GM12878 (cell line): ENCODE measurements at regions not wholly inside any gene's neighbourhood (a gene's known extent, or its start where the extent isn't known, plus 50 kb on each side); places are given as distances from the start of the nearest gene placed in this dataset.

Source experiments
- ATAC-seq: fragments of 200-7000 bp; cut with Tn5 transposase; 3 replicates; pipeline ENCODE4 v1.9.1; 2020; ENCODE audit warnings: mild to moderate bottlenecking, moderate library complexity
- BruUV-seq: library from RNA; stranded (reverse); fragments of 400-500 nt; replicated peaks from 2 replicates; lab custom pipeline; 2021; lab: Mats Ljungman, UMichigan
- CTCF ChIA-PET: fragments of 300-600 bp; sonication (Branson Sonifier 250); formaldehyde crosslinking; extraction: SDS; loops from one replicate; lab custom pipeline; 2021; ENCODE audit warnings: inconsistent platforms; lab: Yijun Ruan, JAX
- POLR2A ChIA-PET: fragments of 350-600 bp; formaldehyde crosslinking; extraction: SDS; loops from one replicate; lab custom pipeline; 2021; ENCODE audit warnings: inconsistent platforms; lab: Charles Lee
- RAD21 ChIA-PET: fragments of 300-600 bp; sonication (Branson Sonifier 250); formaldehyde crosslinking; loops from one replicate; lab custom pipeline; 2023; ENCODE audit warnings: antibody characterized with exemption; ENCODE audit not compliant: unreplicated experiment; lab: Charles Lee
- SMC1A ChIA-PET: fragments of 300-600 bp; sonication (Branson Sonifier 250); formaldehyde crosslinking; loops from one replicate; lab custom pipeline; 2023; ENCODE audit not compliant: unreplicated experiment, uncharacterized antibody; lab: Charles Lee
- DNase-seq: peaks from one replicate; pipeline ENCODE4 v3.0.0-alpha.2; 2011; ENCODE audit warnings: low read depth, low spot score
- FAIRE-seq: peaks from 3 replicates; lab custom pipeline; 2011; peaks lifted over from hg19 to GRCh38; lab: Jason Lieb, UNC
- H2AFZ ChIP-seq: 2 replicates; pipeline ENCODE4 v1.6.0; 2011; ENCODE audit warnings: low read depth, low read length, control low read depth; ENCODE audit not compliant: control insufficient read depth
- H3K27ac ChIP-seq: 2 replicates; pipeline ENCODE4 v1.5.1; 2011; ENCODE audit warnings: control low read depth; ENCODE audit not compliant: control insufficient read depth, insufficient read depth
- H3K27me3 ChIP-seq, 2 experiments: replicated peaks in 1 of 2; 2 replicates each; pipeline versions ENCODE4 v1.6.0 to v1.6.1; 2011; ENCODE audit warnings: low read length in 1 of 2; ENCODE audit not compliant: control insufficient read depth in 2 of 2, insufficient read depth in 2 of 2
- H3K36me3 ChIP-seq, 2 experiments: 2 replicates each; pipeline ENCODE4 v1.5.1; 2011; ENCODE audit warnings: low read length in 1 of 2; ENCODE audit not compliant: control insufficient read depth in 2 of 2, insufficient read depth in 2 of 2
- H3K4me1 ChIP-seq: 2 replicates; pipeline ENCODE4 v1.6.1; 2011; ENCODE audit warnings: mild to moderate bottlenecking, low read length, moderate library complexity, mixed read lengths; ENCODE audit not compliant: control insufficient read depth, insufficient read depth
- H3K4me2 ChIP-seq: 2 replicates; pipeline ENCODE4 v1.6.0; 2011; ENCODE audit warnings: control low read depth; ENCODE audit not compliant: control insufficient read depth, insufficient read depth
- H3K4me3 ChIP-seq: fragments of 200-600 bp; sonication (generic); 2 replicates; pipeline ENCODE4 v1.5.1; 2016
- H3K79me2 ChIP-seq: 2 replicates; pipeline ENCODE4 v1.6.0; 2011; ENCODE audit warnings: low read length; ENCODE audit not compliant: control insufficient read depth, insufficient read depth
- H3K9ac ChIP-seq: 2 replicates; pipeline ENCODE4 v1.8.0; 2011; ENCODE audit warnings: low read length, control low read depth, mixed read lengths; ENCODE audit not compliant: control insufficient read depth, insufficient read depth
- H3K9me3 ChIP-seq: replicated peaks from 3 replicates; pipeline ENCODE4 v1.5.1; 2011; ENCODE audit warnings: mild to moderate bottlenecking, low read length; ENCODE audit not compliant: control insufficient read depth, insufficient read depth
- H4K20me1 ChIP-seq: 2 replicates; pipeline ENCODE4 v1.6.0; 2011; ENCODE audit not compliant: control insufficient read depth, insufficient read depth
- ATF2 ChIP-seq: IDR thresholded peaks from 2 replicates; pipeline ENCODE4 v1.6.1; 2012; ENCODE audit warnings: low read length, inconsistent platforms
- EGR1 ChIP-seq, 2 experiments: IDR thresholded peaks; 1 replicate in 1 of 2; 2 replicates in 1 of 2; pipeline ENCODE4 v1.6.1; 2011 to 2012; ENCODE audit warnings: low read depth in 2 of 2, low read length in 2 of 2, borderline replicate concordance in 1 of 2, mild to moderate bottlenecking in 1 of 2, moderate library complexity in 1 of 2
- HDAC2 ChIP-seq: fragments of 200-600 bp; sonication (generic); IDR thresholded peaks from 2 replicates; pipeline ENCODE4 v1.6.1; 2017
- MTA2 ChIP-seq: fragments of 450-650 bp; IDR thresholded peaks from 2 replicates; pipeline ENCODE4 v1.6.1; 2016; ENCODE audit warnings: low read depth, mild to moderate bottlenecking, moderate library complexity
- POLR2AphosphoS5 ChIP-seq: IDR thresholded peaks from 2 replicates; pipeline ENCODE4 v1.6.1; 2011; ENCODE audit warnings: mild to moderate bottlenecking, low read length, inconsistent platforms
- TAF1 ChIP-seq: IDR thresholded peaks from 2 replicates; pipeline ENCODE4 v1.6.1; 2011; ENCODE audit warnings: mild to moderate bottlenecking, low read depth, low read length, borderline replicate concordance
- ZNF217 ChIP-seq: fragments of 450-650 bp; IDR thresholded peaks from 2 replicates; pipeline ENCODE4 v1.6.1; 2017; ENCODE audit warnings: antibody characterized with exemption, mild to moderate bottlenecking
- WGBS: methylation state at CpG from one replicate; pipeline ENCODE4 v1.1.6; 2016; ENCODE audit warnings: low lambda C conversion rate; ENCODE audit not compliant: insufficient replicate concordance, insufficient coverage; ENCODE audit errors: missing lambda C conversion rate; 5-methylcytosine and 5-hydroxymethylcytosine counted together
- in situ Hi-C: fragments of 300-500 bp; cut with MboI; formaldehyde crosslinking; loops from 9 replicates; pipeline ENCODE4 v1.14.3; 2018; ENCODE audit warnings: mixed read lengths
- intact Hi-C: fragments of 100-400 bp; cut with micrococcal nuclease; formaldehyde crosslinking; loops from one replicate; pipeline ENCODE4 v1.14.2; 2022; ENCODE audit not compliant: unreplicated experiment

GRCh38 chr1:189701606-189702005, 776.1 kb downstream of the BRINP3 start:
- no peak overlapping the region for H3K4me2 ChIP-seq
- H3K4me3 ChIP-seq: no peak overlapping the region
- no peak overlapping the region for H3K9ac ChIP-seq
- intact Hi-C loops (no loop called here), in situ Hi-C loops (no loop called here)
- no peaks in the 10 kb centered on the region for H3K4me1 ChIP-seq
- H3K79me2 ChIP-seq: no peaks in the 10 kb centered on the region
- ChIA-PET CTCF (no interaction called here), RAD21 (no interaction called here), SMC1A (no interaction called here), POLR2A (no interaction called here)
- no peaks in the 10 kb centered on the region for H3K27me3 ChIP-seq
- H4K20me1 ChIP-seq: no peaks in the 10 kb centered on the region
- H3K9me3 ChIP-seq: no peaks in the 10 kb centered on the region
- no peak for ATAC-seq
- BruUV-seq: no TSS peak
- no peak for DNase-seq
- FAIRE-seq: no peak
- no peak overlapping the region for H2AFZ ChIP-seq
- no peak overlapping the region for H3K27ac ChIP-seq
- WGBS: 63% methylated on average over 3 of the region's 3 CpGs
- TF ChIP-seq MTA2 (no peak), POLR2AphosphoS5 (no peak), ATF2 (no peak), EGR1 (IDR thresholded peaks at IDR 0.05; ENCODE audit: borderline replicate concordance in 1 of 2, low read depth in 2 of 2, low read length in 2 of 2) (no peak), TAF1 (no peak), HDAC2 (no peak)
- no peaks in the 10 kb centered on the region for H3K36me3 ChIP-seq

GRCh38 chr1:189706594-189706993, 771.1 kb downstream of the BRINP3 start:
- H4K20me1 ChIP-seq: no peaks in the 10 kb centered on the region
- no peaks in the 10 kb centered on the region for H3K36me3 ChIP-seq
- POLR2A ChIA-PET: no interaction called here
- no peak overlapping the region for H3K4me3 ChIP-seq
- 32% methylated on average over 1 of the region's 1 CpG for WGBS
- no peak overlapping the region for H3K9ac ChIP-seq
- no peaks in the 10 kb centered on the region for H3K4me1 ChIP-seq
- DNase-seq: no peak
- H3K9me3 ChIP-seq: no peaks in the 10 kb centered on the region
- CTCF ChIA-PET: interaction anchor here (1.0 kb wide), 1 partner anchor 9 kb away, joined by 4 read pairs; no protein-coding TSS in a partner anchor
- RAD21 ChIA-PET: no interaction called here
- no TSS peak for BruUV-seq
- H3K27me3 ChIP-seq: no peaks in the 10 kb centered on the region
- no peak overlapping the region for H2AFZ ChIP-seq
- intact Hi-C loops (no loop called here), in situ Hi-C loops (no loop called here)
- no peak for TF ChIP-seq ZNF217
- SMC1A ChIA-PET: no interaction called here
- no peak for FAIRE-seq
- H3K4me2 ChIP-seq: no peak overlapping the region
- no peak for ATAC-seq
- H3K79me2 ChIP-seq: no peaks in the 10 kb centered on the region
- H3K27ac ChIP-seq: no peak overlapping the region
